ENCODE measurements at regions not wholly inside any gene's neighbourhood (a gene's known extent, or its start where the extent isn't known, plus 50 kb on each side); places are given as distances from the start of the nearest gene placed in this dataset.

DNA sequence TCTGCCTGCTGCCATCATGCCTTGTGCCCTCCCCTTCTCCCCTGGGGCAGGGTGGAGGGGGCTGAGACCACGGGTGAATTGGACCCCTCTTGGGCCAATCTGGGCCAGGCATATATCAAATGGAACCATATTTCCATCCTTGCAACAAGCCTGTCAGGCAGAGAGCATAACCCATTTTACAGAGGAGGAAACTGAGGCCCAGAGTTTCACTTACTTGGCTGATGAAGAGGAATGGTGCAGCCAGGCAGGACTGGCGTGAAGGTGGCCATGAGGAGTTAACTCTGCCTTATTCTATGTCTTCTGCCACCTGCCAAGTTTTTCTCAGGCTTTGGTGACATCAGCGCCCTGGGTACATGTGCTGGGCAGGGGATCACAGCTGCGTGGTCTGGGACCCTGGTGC, 155.5 kb upstream of the PCBD1 start:
- TF ChIP-seq EZH2 (IDR thresholded peaks at IDR 0.05; ENCODE audit: insufficient read depth, poor library complexity, severe bottlenecking) (no peak), EZH2phosphoT487 (IDR thresholded peaks at IDR 0.05; ENCODE audit: insufficient read depth, low read depth) (no peak)
